ENCODE measurements at regions not wholly inside any gene's neighbourhood (a gene's known extent, or its start where the extent isn't known, plus 50 kb on each side); places are given as distances from the start of the nearest gene placed in this dataset.
"Not testable (repeated sequence)": the region's sequence is repeated elsewhere in the genome, so short reads cannot be mapped to it uniquely, and the experiment has no call there.

DNA sequence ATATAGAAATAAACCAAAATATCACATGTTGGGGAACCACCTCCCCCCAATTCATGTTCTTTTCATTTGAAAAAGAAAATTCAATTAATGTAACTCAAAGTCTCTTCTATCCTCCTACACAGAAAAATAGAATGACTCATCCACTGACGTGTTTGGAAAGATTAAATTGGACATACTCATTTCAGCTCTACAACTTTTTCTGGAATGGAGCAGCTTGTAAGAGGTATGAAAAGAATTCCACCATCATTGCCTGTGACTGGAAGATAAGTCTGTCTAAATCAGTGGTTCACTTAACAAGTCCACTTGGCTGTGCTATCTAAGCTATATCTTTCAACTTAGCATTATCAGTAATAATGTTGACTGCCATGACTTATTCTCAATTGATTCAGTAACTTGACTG, 702.3 kb downstream of the BRINP3 start:
- DNase-seq (ENCODE audit: low spot score): no peak

DNA sequence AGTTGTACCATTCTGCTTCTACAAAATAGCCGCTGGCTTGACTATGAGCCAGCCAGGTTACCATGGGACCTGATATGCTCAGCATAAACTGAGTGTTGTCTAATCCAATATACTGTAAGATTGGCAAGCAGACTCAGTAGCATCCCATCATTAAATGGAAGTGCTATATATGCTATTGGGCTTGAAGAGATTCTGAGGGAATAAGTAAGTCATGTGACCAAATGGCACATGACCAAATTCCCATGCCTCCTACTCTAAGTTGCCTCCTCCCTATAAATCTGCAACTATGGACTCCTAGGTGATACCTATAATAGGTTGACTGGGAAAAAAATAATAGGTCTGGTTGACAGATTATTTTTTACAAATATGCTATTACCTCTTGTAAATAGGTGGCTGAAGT, 698.6 kb downstream of the BRINP3 start:
- no peak for DNase-seq (ENCODE audit: low spot score)

DNA sequence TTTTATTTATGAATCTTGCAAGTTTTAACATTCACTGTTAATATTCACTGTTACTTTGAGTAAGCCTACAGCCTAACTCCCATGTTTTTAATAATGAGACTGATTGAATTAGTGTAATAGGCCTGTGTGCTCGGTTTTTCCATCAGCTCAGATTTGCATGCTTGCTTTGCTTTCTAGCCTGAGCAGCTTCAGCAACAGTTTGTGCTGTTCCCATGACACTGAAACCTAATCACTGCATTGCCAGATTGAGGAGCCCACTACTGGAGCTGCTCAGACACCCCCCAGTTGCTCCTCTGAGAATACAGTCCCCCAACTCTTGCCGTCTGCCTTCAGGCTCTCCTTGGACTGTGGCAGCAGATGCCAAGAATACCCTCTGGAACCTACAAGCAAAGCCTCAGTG, 695.4 kb downstream of the BRINP3 start:
- no peak for DNase-seq (ENCODE audit: low spot score)

DNA sequence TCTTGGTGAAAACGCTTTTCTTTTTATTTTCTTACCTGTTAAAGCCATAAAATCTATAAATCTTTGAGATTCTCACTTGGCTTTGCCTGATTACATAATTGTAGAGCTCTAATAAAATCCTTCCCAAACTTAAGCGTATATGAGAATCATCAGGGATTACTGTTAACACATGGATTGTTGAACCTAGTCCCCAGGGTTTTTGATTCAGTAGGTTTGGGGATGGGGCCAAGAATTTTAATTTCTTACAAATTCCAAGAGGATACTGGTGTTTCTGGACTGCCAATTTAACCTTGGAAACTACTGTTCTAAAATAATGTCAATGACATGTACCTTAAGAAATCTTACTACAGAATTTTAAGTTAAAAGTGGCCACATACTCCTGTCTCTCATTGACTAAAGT, 694.2 kb downstream of the BRINP3 start:
- no peak for DNase-seq (ENCODE audit: low spot score)

DNA sequence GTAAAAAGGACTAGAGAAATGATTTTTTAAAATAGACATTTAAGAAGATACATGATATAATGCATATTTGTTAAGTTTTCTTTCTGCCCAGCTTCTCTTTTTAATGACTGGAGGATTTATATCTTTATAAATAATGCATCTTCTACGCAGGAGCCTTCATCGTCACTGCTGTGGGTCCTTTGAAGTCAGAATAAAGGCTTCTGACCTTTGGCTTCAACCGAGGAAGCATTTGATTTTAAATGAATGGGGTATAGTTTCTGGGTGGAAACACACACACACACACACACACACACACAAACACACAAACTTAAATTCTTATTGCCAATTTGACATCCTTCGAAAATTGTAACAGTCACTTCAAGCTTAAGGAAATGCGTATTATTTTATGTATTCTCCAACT, 690.9 kb downstream of the BRINP3 start:
- DNase-seq (ENCODE audit: low spot score): no peak

DNA sequence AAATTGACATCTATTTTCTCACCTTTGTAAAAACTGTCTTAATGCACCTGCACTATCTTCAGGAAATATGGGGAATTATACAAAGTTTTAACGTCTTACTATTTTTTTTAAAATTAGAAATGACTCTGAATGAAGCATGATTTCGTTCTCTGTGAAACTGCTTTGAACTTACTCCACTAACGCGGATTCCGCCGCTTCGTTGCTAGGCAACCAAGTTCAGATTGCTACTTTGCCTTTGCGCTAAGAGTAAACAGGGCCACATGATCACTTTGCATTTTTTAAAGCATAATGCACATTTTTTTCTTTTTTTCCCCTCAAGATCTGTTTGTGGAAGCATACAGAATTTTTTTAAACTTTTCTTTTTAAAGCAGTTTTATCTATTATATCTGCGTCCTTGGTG, 690.5 kb downstream of the BRINP3 start:
- DNase-seq (ENCODE audit: low spot score): no peak

DNA sequence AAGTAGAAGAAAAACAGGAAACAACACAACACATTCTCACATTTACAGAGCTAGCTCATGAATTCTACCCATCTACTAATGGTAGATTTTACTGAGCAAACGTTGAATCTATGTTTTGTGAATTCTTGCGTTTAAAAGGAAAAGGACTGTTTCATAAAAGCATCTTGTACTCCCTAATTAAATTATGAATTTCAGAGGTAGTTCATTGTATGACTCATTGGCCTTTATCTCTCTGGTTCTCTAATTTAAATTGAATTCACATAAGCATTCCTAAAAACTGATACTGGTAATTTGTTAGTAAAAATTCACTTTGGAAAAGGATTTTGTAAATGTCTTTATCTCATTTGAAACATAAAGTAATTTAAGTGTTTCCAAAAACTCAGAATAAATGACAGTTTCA, 687.3 kb downstream of the BRINP3 start:
- DNase-seq (ENCODE audit: low spot score): no peak

DNA sequence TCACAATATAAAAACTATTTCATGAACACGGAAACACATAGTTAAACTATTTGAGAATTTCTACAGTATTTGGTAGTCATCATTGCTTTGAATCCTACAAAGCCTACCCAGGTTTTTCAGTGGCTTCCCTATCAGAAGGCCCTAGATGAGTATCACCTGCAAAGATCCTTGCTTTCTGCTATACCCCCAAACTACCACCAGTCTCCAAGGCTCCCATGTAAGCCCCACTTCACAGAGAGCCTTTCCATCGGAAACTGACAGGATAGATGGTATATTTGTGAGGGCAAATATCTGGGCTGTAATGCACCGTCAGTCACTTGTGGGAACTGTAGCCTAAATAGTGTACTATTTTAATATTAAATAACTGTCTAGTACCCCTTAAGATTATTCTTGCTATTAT, 674.3 kb downstream of the BRINP3 start:
- no peak for DNase-seq (ENCODE audit: low spot score)

DNA sequence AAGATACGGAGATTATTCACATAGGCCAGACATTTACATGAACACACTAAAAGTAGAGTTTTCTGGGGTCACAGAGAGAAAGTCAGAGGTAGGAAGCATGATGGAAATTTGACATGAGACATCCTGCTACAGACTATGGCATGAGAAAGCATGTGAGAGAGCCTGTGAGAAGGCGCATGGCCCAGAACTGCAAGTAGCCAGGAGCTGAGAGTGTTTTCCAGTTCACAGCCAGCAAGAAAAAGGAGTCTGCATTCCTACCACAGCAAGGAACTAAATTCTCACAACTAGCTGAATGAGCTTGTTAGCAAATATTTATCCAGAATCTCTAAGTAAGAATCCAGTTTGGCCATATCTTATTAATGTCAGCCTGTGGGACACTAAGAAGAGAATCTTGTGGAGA, 673.3 kb downstream of the BRINP3 start:
- DNase-seq (ENCODE audit: low spot score): no peak

DNA sequence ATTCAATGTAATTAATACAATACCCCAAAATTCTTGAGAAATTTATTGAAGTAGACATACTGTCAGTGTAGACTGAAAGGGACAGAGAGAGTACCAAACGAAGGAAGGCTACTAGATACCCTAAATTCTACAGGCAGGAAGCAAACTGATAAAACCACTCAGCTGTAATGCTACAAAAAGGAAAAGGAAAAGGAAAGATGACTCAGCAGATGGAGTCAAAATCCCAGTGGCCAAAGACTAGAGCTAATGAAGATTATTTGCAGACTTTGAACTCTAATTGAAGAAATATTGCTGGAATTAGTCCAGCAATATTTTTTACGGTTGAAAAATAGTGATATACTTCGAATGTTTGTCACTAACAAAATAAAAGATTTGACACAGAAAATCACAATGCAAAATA, 671.9 kb downstream of the BRINP3 start:
- DNase-seq (ENCODE audit: low spot score): no peak

DNA sequence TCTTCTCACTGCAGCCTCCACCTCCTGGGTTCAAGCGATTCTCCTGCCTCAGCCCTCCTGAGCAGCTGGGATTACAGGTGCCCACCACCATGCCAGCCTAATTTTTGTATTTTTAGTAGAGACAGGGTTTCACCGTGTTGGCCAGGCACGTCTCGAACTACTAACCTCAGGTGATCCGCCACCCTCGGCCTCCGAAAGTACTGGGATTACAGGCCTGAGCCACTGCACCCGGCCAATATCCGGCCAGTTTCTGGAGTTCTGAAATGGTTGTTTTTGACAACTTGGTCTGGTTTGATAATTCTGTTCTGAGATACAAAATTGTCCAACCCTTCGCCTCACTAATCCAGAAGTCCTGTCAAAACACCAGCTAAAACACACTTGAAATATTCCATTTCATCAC, 667.0 kb downstream of the BRINP3 start:
- not testable (repeated sequence) for DNase-seq (ENCODE audit: low spot score)

DNA sequence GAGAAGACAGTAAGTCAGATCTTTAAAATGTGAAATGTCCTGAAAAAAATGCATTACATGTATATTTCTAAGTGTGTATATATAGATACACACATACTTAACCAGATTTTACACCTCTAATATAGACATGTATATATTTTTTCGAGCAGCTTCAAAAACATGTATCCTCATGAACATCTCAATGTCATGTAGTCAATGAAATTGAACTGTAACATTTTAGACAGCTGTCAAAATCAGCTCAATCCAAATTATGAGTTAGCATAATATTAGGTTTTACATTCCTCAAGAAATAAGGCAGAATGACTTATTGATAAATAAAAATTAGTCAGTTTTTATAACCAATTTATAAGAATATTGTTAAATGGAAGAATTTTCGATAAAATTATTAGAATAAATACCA, 665.7 kb downstream of the BRINP3 start:
- DNase-seq (ENCODE audit: low spot score): no peak

DNA sequence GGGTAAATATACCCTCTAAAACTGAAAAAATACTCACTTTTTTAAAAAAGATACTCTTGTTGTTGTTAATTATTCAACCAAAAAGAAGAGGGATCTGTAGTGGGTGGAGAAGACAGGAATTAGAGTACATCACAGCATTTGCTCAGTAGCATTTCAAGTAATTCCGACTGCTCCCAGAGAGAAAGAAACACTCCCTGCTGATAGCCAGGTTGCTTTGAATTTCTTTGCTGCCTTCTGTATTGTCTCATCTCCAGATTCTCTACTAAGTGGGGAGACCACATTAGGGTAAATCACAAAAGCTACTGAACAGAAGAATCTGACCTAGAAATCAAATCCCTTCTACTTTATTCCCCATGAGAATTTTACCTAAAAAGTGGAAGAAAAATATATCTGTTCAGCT, 661.1 kb downstream of the BRINP3 start:
- DNase-seq (ENCODE audit: low spot score): no peak

DNA sequence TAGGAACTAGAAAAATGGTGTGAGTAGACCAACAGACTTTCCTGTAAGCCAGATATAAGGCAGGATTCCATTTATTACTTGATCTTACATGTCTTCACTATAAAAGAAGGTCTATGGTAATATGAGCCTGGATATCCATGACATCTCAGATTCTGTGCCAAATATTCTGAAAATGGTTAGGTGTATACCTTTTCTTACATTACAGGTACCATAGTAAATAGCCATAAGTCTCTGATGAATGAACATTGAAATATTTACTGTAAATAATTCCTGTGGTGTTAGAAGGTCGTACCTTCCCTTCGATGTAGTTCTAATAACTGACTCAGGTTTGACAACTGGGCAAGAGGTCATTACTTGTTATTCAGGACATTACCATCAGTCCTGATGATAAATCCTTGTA, 657.9 kb downstream of the BRINP3 start:
- DNase-seq (ENCODE audit: low spot score): no peak

DNA sequence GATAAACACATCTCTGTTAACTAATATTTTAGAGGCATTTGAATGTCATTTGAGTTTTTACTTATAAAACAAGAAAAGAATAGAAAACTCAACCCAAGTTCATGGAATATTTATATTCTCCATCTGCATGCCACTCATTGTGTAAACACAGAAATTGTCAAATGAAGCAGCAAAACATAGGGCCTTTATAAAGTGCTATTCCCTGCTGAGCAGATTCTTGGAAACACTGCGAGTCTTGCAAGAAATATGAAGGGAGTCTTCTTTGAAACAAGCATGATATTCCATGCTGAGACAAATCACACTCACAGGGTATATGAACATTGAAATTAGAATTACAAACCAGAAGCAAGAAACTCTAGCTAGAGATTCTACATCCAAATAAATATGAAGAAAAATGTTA, 655.8 kb downstream of the BRINP3 start:
- no peak for DNase-seq (ENCODE audit: low spot score)

DNA sequence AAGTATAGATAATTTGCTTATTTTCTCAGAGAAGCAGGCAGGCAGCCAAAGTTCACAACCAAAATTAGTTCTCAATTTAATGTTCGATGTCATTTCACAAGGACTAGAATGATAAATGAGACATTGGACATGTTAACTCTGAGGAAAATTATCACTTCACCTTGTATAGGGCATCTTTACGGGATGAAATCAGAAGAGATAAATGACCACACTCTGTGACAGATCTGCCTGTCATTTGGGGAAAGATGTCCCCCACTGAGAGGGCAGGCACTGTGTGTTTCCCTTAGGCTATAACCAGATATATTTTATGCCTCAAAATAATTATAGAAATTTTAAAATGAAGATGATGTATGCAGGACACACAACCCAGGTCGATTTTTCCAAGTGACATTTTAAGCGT, 642.9 kb downstream of the BRINP3 start:
- no peak for DNase-seq (ENCODE audit: low spot score)

DNA sequence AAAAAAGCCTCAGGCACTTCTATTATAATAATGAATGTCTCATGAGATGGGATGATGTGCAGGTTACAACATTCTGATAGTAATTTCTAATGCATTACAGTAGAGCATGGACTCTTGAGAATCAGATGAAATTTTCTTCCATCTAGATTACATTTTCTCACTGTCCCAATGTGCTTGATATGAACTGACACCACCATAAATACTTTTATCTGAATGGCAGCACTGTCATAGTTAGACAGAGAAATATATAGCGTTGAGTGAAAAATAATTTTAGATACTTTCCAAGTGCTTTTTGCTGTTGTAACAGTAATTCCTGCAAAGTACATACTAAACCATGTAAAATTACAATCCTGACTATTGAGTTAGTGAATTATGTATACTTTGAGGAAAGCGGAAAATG, 630.1 kb downstream of the BRINP3 start:
- DNase-seq (ENCODE audit: low spot score): no peak

DNA sequence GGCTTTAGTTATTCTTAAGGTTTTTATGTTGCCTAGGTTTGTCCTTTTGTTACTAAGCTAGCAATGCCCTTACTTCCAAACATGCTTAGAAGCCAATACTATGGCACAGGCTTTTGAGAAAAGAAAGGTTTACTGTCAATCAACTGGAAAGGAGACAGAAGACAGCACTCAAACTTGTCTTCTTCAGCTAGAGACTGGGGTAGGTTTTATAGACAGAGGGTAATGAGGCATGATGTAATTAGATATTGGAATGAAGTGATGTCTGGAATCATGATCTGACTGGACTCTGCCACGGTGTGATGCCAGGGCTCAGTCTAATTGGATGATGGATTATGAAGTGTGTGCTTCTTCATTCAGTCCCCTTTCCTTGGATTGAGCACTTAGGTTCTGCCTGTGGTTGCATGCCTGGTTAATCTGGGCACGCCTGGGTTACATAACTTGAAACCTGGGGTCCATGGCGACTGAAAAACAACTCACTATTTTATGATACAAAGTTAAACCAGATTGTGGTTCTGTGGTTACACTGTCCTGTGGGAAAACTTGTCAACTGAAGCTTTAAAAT, 625.8 kb downstream of the BRINP3 start:
- no peak for DNase-seq (ENCODE audit: low spot score)

DNA sequence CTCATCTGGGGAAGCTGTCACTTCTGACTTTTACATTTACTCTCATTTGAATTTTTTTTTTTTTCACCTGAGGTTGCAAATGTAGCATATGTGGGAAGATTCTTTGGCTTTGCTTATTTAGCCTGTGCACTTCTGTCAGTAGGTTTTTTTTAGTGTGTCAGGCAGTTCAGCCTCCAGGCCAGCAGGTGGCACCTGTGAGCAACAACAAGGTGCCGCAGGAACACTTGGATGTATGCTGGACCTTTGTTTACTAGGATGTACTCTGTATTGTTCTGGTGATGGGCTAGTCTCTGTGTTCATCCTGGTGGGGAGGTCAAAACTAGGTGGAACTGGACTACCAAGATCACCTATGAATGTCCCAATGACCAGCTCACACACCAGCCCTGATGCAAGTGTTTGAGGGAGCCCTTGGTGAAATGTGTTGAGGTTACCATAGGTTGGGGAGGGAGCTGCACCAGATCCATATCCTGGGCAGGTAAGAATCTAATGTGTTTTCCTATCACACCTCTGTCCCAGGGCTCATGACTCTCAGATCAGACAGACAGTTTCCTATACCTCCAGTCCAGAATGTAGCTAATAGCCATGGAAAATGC, 618.2 kb downstream of the BRINP3 start:
- peak; percentile 0 for DNase-seq (ENCODE audit: low spot score)

DNA sequence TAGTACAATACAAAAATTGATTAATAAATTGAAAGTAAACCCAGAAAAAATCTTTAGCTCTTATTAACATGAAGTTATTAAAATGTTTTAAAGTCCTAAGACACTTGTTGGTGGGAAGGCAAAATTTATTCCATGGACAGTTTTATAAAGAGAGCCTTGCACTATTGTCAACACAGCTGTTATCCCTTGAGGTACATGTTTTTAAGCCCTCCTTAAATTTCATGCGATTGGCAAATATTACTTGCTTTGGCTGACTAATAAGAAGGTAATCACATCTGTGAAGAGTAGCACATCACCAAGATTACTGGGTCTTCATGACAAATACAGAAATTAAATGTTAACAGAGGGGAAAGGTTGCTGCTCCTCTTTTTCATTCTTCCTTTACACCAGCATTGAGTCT, 611.1 kb downstream of the BRINP3 start:
- no peak for DNase-seq (ENCODE audit: low spot score)

DNA sequence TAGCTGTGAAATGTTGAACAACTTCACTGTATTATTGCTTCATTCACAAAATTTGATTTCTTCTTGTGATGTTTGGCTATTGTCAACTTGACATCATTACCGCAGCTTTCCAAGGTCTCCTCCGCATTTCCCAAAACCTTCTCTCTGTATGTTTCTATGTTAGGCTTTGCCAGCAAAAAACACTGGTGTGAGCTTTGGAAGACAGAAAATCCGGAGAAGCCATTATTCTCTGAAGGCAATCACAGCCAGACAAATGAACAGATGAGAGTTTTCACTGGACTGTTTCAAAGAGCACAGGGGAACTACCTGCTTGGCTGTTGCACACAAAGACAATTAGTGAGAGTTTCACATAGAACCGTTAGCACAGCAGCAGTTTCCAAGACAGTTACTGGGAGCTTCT, 609.6 kb downstream of the BRINP3 start:
- DNase-seq (ENCODE audit: low spot score): no peak

DNA sequence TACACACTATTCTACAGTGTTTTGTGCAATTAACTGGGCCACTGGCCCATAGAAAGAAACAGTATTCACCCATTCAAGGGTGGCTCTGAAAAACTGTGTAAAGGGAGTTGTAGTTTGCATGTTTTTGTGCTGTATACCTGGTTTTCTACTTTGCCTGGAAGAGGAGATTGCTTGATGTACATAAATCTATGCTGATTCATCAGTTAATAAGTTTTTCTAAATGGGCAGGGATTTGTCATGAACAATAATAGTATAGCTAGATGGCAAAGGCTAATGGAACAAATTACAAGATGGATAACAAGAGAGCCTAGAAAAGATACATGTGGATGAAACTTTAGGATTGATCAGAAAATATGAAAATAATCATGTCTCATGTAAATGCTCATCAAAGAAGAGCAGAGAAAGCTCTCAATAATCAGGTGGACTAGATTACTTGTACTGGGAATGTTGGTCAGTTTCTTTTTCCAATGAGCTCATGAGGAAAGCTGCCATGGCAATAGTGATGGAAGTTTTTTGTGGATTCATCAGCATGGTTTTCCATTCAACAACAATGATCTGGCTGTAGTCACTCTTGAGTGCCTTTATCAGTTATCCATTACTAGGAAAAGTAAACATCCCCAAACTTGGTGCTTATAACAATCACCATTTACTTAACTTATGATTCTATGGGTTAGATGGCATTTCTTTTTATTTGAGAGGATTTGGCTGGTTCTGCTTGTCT, 602.8 kb downstream of the BRINP3 start:
- DNase-seq (ENCODE audit: low spot score): no peak

DNA sequence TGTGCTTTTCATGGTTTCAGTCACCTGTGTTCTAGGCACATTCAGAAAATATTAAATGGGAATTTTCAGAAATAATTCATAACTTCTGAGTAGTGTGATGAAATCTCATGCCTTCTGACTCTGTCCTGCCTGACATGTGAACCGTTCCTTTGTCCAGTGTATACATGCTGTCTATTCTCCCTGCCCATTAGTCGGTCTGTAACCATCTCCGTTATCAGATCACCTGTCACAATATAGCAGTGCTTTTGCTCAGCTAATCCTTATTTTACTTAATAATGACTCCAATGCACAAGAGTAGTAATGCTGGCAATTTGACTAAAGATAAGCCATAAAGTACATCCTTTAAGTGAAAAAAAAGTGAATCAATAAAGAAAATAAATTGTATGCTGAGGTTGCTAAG, 597.5 kb downstream of the BRINP3 start:
- DNase-seq (ENCODE audit: low spot score): no peak
